ENCODE measurements at regions not wholly inside any gene's neighbourhood (a gene's known extent, or its start where the extent isn't known, plus 50 kb on each side); places are given as distances from the start of the nearest gene placed in this dataset.

DNA sequence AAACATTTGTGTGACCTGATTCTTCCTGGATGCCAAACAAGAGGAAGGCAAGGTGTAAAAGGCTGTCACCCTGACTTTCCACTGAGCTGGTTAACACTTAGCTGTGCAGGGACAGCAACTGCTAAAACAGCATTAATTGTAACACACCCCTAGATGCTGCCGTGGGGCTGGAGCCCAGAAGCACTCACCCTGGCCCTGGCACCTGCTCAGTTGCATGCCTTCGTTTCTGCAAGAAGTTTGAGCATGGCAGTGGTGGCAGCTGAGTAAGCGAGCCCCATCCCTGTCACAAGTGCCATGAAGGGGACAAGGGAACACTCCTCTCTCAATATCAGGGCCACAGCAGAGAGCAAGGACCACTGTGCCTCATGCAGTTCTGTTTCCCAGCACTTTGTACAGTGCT lies 330.2 kb downstream of the TMEM114 start:
- no peak for TF ChIP-seq SRF (IDR thresholded peaks at IDR 0.05; ENCODE audit: low read depth, low read length)
- no peak for TF ChIP-seq YY1 (IDR thresholded peaks at IDR 0.05; ENCODE audit: low read depth, low read length)
- TF ChIP-seq, protein P1, sequence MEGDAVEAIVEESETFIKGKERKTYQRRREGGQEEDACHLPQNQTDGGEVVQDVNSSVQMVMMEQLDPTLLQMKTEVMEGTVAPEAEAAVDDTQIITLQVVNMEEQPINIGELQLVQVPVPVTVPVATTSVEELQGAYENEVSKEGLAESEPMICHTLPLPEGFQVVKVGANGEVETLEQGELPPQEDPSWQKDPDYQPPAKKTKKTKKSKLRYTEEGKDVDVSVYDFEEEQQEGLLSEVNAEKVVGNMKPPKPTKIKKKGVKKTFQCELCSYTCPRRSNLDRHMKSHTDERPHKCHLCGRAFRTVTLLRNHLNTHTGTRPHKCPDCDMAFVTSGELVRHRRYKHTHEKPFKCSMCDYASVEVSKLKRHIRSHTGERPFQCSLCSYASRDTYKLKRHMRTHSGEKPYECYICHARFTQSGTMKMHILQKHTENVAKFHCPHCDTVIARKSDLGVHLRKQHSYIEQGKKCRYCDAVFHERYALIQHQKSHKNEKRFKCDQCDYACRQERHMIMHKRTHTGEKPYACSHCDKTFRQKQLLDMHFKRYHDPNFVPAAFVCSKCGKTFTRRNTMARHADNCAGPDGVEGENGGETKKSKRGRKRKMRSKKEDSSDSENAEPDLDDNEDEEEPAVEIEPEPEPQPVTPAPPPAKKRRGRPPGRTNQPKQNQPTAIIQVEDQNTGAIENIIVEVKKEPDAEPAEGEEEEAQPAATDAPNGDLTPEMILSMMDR (IDR thresholded peaks at IDR 0.05; ENCODE audit: control extremely low read depth in 1 of 3, insufficient read depth in 1 of 3, low read depth in 1 of 3, low read length in 3 of 3): no peak
- TF ChIP-seq EGR1 (IDR thresholded peaks at IDR 0.05; ENCODE audit: borderline replicate concordance, low read depth, low read length): no peak
